A673 (cell line): ENCODE measurements at regions not wholly inside any gene's neighbourhood (a gene's known extent, or its start where the extent isn't known, plus 50 kb on each side); places are given as distances from the start of the nearest gene placed in this dataset.

Source experiments
- CTCF ChIP-seq: fragments of 300-800, 200-600 bp; sonication (generic); conservative IDR thresholded peaks from 2 replicates; pipeline ENCODE4 v1.5.1; 2017; ENCODE audit warnings: low read depth, mild to moderate bottlenecking, antibody characterized with exemption, low read length, moderate library complexity, mixed read lengths
- EZH2 ChIP-seq: fragments of 200-600 bp; sonication (generic); IDR thresholded peaks from 2 replicates; pipeline ENCODE4 v1.6.1; 2017; ENCODE audit warnings: borderline replicate concordance, low read depth, mild to moderate bottlenecking, mixed read lengths, antibody characterized with exemption, low read length; ENCODE audit not compliant: poor library complexity, severe bottlenecking

- TF ChIP-seq CTCF (no peak), EZH2 (no peak)
These were observed 504.0 kb upstream of the RBFOX1 start for GRCh38 chr16:6828690-6829089.
